Testis (tissue), 2 donors: ENCODE measurements at regions not wholly inside any gene's neighbourhood (a gene's known extent, or its start where the extent isn't known, plus 50 kb on each side); places are given as distances from the start of the nearest gene placed in this dataset.

Experiments
- CTCF ChIP-seq, 3 experiments: fragments of 450-650 bp in 2 of 3; fragments of 200-600 bp in 1 of 3; sonication (generic) in 1 of 3; IDR thresholded peaks; one replicate each; pipeline ENCODE4 v1.5.1; 2016 to 2019; ENCODE audit warnings: antibody characterized with exemption in 3 of 3, mild to moderate bottlenecking in 2 of 3, moderate library complexity in 1 of 3
- POLR2A ChIP-seq: fragments of 450-650 bp; IDR thresholded peaks from one replicate; pipeline ENCODE4 v1.6.1; 2017; ENCODE audit warnings: antibody characterized with exemption, mild to moderate bottlenecking, moderate library complexity

GRCh38 chr2:196322973-196323810 lies 151.8 kb upstream of the STK17B start:
- TF ChIP-seq CTCF (IDR thresholded peaks at IDR 0.05) (no peak), POLR2A (no peak)
